Skeletal muscle satellite cell (primary cell): ENCODE measurements at regions not wholly inside any gene's neighbourhood (a gene's known extent, or its start where the extent isn't known, plus 50 kb on each side); places are given as distances from the start of the nearest gene placed in this dataset.

Experiments used
- H3K27me3 ChIP-seq: 2 replicates; pipeline ENCODE4 v1.7.0; 2013; ENCODE audit warnings: low read length; ENCODE audit not compliant: control insufficient read depth, insufficient read depth
- H3K36me3 ChIP-seq: 2 replicates; pipeline ENCODE4 v1.7.0; 2013; ENCODE audit warnings: mild to moderate bottlenecking, control low read depth, low read length; ENCODE audit not compliant: insufficient read depth
- H3K4me1 ChIP-seq: 2 replicates; pipeline ENCODE4 v1.7.0; 2013; ENCODE audit warnings: low read length; ENCODE audit not compliant: control insufficient read depth, insufficient read depth
- H3K4me2 ChIP-seq: 2 replicates; pipeline ENCODE4 v1.7.0; 2013; ENCODE audit warnings: mild to moderate bottlenecking, low read length
- H3K4me3 ChIP-seq: 2 replicates; pipeline ENCODE4 v1.7.0; 2013; ENCODE audit warnings: low read length
- H3K9ac ChIP-seq: 2 replicates; pipeline ENCODE4 v1.7.0; 2013; ENCODE audit warnings: mild to moderate bottlenecking, low read depth, low read length, moderate library complexity
- H3K9me3 ChIP-seq: replicated peaks from 2 replicates; pipeline ENCODE4 v1.7.0; 2013; ENCODE audit warnings: mild to moderate bottlenecking, control low read depth, low read length

- peaks cover 3% of the 10 kb centered on the region for H3K9me3 ChIP-seq
- no peak overlapping the region for H3K9ac ChIP-seq
- H3K4me2 ChIP-seq, result no peak overlapping the region
- H3K4me3 ChIP-seq, result no peak overlapping the region
- H3K4me1 ChIP-seq, result no peaks in the 10 kb centered on the region
- no peaks in the 10 kb centered on the region for H3K27me3 ChIP-seq
- no peaks in the 10 kb centered on the region for H3K36me3 ChIP-seq
Observed at GRCh38 chr5:29715167-29715566, 1478.3 kb upstream of the CDH6 start.

GRCh38 chr5:29702875-29703274 lies 1490.6 kb upstream of the CDH6 start:
- no peak overlapping the region for H3K9ac ChIP-seq
- peaks cover 6% of the 10 kb centered on the region for H3K9me3 ChIP-seq
- no peak overlapping the region for H3K4me3 ChIP-seq
- no peaks in the 10 kb centered on the region for H3K4me1 ChIP-seq
- no peaks in the 10 kb centered on the region for H3K36me3 ChIP-seq
- H3K27me3 ChIP-seq, result no peaks in the 10 kb centered on the region
- H3K4me2 ChIP-seq, result no peak overlapping the region

DNA sequence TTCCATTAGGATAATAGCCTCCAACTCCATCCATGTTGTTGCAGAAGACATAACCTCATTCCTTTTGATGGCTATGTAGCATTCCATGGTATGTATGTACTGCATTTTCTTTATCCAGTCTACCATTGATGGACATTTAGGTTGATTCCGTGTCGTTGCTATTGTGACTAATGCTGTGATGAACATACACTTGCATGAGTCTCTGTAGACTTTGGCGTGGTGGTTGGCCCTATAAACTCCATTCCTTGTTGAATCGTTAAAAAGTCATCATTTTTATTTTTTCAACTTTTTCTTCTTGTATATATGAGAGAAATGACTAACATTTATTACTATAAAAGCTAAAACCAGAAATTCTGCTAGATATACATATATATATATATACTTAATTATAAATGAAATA lies 1491.9 kb upstream of the CDH6 start:
- no peak overlapping the region for H3K4me2 ChIP-seq
- H3K4me3 ChIP-seq, result no peak overlapping the region
- no peaks in the 10 kb centered on the region for H3K4me1 ChIP-seq
- H3K9me3 ChIP-seq, result peaks cover 6% of the 10 kb centered on the region
- no peaks in the 10 kb centered on the region for H3K36me3 ChIP-seq
- no peaks in the 10 kb centered on the region for H3K27me3 ChIP-seq
- no peak overlapping the region for H3K9ac ChIP-seq

GRCh38 chr5:29697785-29698414 lies 1495.6 kb upstream of the CDH6 start:
- H3K27me3 ChIP-seq, result no peaks in the 10 kb centered on the region

DNA sequence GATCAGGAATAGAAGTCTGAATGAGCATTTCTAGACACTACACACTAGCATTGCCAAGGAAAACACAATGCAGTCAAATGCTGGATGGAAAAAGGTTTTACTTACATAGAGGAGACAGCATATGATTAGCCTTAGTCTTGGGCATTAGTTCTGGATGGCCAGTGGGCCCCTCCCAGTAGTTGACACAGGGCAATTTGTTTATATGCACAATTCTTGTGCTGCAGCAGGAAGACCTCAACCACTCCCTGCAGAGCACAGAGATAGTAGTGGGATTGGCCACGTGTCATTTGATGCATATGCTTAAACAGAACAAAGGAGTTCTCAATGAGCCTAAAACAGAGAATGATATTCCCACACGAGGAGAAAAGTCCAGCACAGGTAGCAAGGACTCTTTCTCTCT lies 1496.2 kb upstream of the CDH6 start:
- no peaks in the 10 kb centered on the region for H3K27me3 ChIP-seq
- no peak overlapping the region for H3K4me3 ChIP-seq

More at GRCh38 chr5:29697785-29698414, 1495.6 kb upstream of the CDH6 start:
- Histone ChIP-seq H3K9me3 (peaks cover 6% of the 10 kb centered on the region), H3K4me2 (no peak overlapping the region), H3K4me3 (no peak overlapping the region), H3K4me1 (no peaks in the 10 kb centered on the region), H3K36me3 (no peaks in the 10 kb centered on the region), H3K9ac (no peak overlapping the region)

GRCh38 chr5:29672678-29673077 lies 1520.8 kb upstream of the CDH6 start:
- H3K9ac ChIP-seq, result no peak overlapping the region
- peaks cover 3% of the 10 kb centered on the region for H3K9me3 ChIP-seq
- H3K4me3 ChIP-seq, result no peak overlapping the region
- H3K36me3 ChIP-seq, result no peaks in the 10 kb centered on the region
- no peaks in the 10 kb centered on the region for H3K27me3 ChIP-seq
- no peaks in the 10 kb centered on the region for H3K4me1 ChIP-seq
- no peak overlapping the region for H3K4me2 ChIP-seq

More for the DNA sequence above, 1496.2 kb upstream of the CDH6 start:
- Histone ChIP-seq H3K4me2 (no peak overlapping the region), H3K36me3 (no peaks in the 10 kb centered on the region), H3K4me1 (no peaks in the 10 kb centered on the region), H3K9me3 (peaks cover 6% of the 10 kb centered on the region), H3K9ac (no peak overlapping the region)

DNA sequence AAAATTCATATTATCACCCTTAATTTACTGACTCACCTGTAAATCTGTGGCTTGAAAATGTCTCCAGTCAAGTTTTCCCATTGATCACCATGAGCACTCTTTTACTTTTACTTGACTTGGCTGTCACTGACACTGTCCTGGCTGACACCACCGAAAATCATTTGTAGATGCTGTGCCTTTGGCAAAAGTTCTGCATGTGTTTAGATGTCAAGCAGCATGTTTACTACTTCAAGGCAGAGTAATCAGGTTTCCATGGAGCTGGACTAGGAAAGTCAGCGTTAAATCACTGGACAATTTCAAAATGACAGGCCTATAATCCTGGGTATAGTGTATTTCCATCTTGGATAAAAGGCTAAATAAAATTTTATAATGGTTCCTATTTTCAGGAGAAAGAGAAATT lies 1530.6 kb upstream of the CDH6 start:
- Histone ChIP-seq H3K9me3 (peaks cover 7% of the 10 kb centered on the region), H3K27me3 (no peaks in the 10 kb centered on the region), H3K4me2 (no peak overlapping the region), H3K4me1 (no peaks in the 10 kb centered on the region), H3K36me3 (no peaks in the 10 kb centered on the region), H3K9ac (no peak overlapping the region), H3K4me3 (no peak overlapping the region)

DNA sequence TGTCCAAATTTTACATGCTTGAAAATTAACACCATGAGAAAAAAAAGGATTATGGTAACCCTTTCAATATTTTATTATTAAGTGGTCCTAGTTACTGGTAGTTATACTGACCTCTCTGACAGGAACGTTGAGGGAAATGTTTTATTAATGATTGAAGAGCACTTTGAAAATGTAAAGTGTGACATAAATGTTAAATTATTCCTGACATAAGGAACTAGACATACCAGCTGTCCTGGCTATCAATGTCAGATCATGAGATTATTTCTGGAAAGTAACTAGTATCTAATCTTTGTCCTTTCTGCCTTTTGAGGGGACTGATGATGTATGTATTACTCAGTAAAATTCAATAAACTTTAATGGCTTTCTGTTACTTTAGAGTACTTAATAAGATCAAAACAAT lies 1538.5 kb upstream of the CDH6 start:
- no peaks in the 10 kb centered on the region for H3K4me1 ChIP-seq
- peaks cover 3% of the 10 kb centered on the region for H3K9me3 ChIP-seq
- H3K4me3 ChIP-seq, result no peak overlapping the region
- H3K9ac ChIP-seq, result no peak overlapping the region
- no peak overlapping the region for H3K4me2 ChIP-seq
- H3K36me3 ChIP-seq, result no peaks in the 10 kb centered on the region
- H3K27me3 ChIP-seq, result no peaks in the 10 kb centered on the region

GRCh38 chr5:29649321-29649720 lies 1544.2 kb upstream of the CDH6 start:
- no peaks in the 10 kb centered on the region for H3K4me1 ChIP-seq
- no peak overlapping the region for H3K9ac ChIP-seq
- no peaks in the 10 kb centered on the region for H3K9me3 ChIP-seq
- no peak overlapping the region for H3K4me2 ChIP-seq
- no peaks in the 10 kb centered on the region for H3K36me3 ChIP-seq
- no peaks in the 10 kb centered on the region for H3K27me3 ChIP-seq
- H3K4me3 ChIP-seq, result no peak overlapping the region

DNA sequence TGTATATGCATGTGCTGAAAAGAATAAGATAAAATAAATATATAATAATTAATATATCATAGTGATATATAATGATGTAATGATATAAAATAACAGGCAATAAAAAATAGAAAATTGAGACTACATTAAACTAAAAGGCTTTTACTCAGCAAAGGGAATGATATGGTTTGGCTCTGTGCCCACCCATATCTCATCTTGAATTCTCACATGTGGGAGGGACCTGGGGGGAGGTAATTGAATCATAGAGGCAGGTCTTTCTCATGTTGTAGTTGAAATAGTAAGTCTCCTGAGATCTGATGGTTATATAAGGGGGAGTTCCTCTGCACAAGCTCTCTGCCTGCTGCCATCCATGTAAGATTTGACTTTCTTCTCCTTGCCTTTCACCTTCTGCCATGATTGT lies 1550.9 kb upstream of the CDH6 start:
- Histone ChIP-seq H3K9ac (no peak overlapping the region), H3K4me3 (no peak overlapping the region), H3K27me3 (no peaks in the 10 kb centered on the region), H3K36me3 (no peaks in the 10 kb centered on the region), H3K9me3 (no peaks in the 10 kb centered on the region), H3K4me1 (no peaks in the 10 kb centered on the region), H3K4me2 (no peak overlapping the region)

GRCh38 chr5:29614206-29614605 lies 1579.3 kb upstream of the CDH6 start:
- Histone ChIP-seq H3K9me3 (no peaks in the 10 kb centered on the region), H3K4me1 (no peaks in the 10 kb centered on the region), H3K27me3 (no peaks in the 10 kb centered on the region), H3K9ac (no peak overlapping the region), H3K4me2 (no peak overlapping the region), H3K4me3 (no peak overlapping the region), H3K36me3 (no peaks in the 10 kb centered on the region)

DNA sequence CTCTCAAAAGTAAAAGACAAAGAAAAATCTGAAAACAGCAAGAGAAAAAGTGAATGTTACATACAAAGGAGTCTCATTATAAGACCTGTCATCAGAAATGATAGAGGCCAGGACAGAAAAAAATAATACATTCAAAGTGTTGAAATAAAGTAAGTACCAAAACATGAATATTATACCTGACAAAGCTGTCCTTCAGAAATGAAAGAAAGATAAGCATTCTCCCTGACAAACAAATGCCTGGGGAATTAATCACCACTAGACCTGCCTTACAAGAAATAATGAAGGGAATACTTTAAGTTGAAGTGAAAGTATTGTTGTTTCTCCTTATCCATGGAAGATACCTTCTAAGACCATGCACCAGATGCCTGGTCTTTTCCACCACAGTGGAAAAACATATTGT lies 1605.2 kb upstream of the CDH6 start:
- H3K27me3 ChIP-seq, result no peaks in the 10 kb centered on the region
- H3K9ac ChIP-seq, result no peak overlapping the region
- no peak overlapping the region for H3K4me2 ChIP-seq
- no peaks in the 10 kb centered on the region for H3K36me3 ChIP-seq
- peaks cover 4% of the 10 kb centered on the region for H3K9me3 ChIP-seq
- no peak overlapping the region for H3K4me3 ChIP-seq
- no peaks in the 10 kb centered on the region for H3K4me1 ChIP-seq
